ENCODE measurements at regions not wholly inside any gene's neighbourhood (a gene's known extent, or its start where the extent isn't known, plus 50 kb on each side); places are given as distances from the start of the nearest gene placed in this dataset.

- TF ChIP-seq CTCF (IDR thresholded peaks at IDR 0.05; ENCODE audit: borderline replicate concordance, extremely low read depth, insufficient read depth) = no peak
- Histone ChIP-seq H3K4me1 (ENCODE audit: control insufficient read depth in 2 of 3, insufficient read depth in 2 of 3, low read depth in 1 of 3, low read length in 3 of 3) (peaks cover 0 to 20% (median 4%) of the 10 kb centered on the region in 3 donors), H3K9me3 (ENCODE audit: control insufficient read depth in 2 of 3, insufficient read depth in 1 of 3, low read length in 3 of 3) (no peaks in the 10 kb centered on the region), H3K4me3 (ENCODE audit: low read length in 3 of 3) (no peak overlapping the region), H3K36me3 (ENCODE audit: control insufficient read depth in 2 of 3, insufficient read depth in 3 of 3, low read length in 3 of 3) (no peaks in the 10 kb centered on the region), H3K9ac (ENCODE audit: low read length in 3 of 3) (no peak overlapping the region), H3K27me3 (ENCODE audit: control insufficient read depth, insufficient read depth, low read length) (no peaks in the 10 kb centered on the region), H3K27ac (ENCODE audit: low read depth in 2 of 2, low read length in 2 of 2) (no peak overlapping the region)
- FAIRE-seq (no peak), DNase-seq (no peak)
- intact Hi-C loops (cut with DNase I) = no loop called here
Measured at GRCh38 chr5:35488055-35488454, 129.6 kb upstream of the SPEF2 start.

GRCh38 chr5:35487233-35488025 lies 130.2 kb upstream of the SPEF2 start:
- intact Hi-C loops (cut with DNase I) = no loop called here
- FAIRE-seq (no peak), DNase-seq (no peak)
- Histone ChIP-seq H3K27ac (ENCODE audit: low read depth in 2 of 2, low read length in 2 of 2) (no peak overlapping the region), H3K4me3 (ENCODE audit: low read length in 3 of 3) (no peak overlapping the region), H3K9ac (ENCODE audit: low read length in 3 of 3) (no peak overlapping the region), H3K4me1 (ENCODE audit: control insufficient read depth in 2 of 3, insufficient read depth in 2 of 3, low read depth in 1 of 3, low read length in 3 of 3) (peaks cover 4 to 26% (median 4%) of the 10 kb centered on the region in 3 donors), H3K9me3 (ENCODE audit: control insufficient read depth in 2 of 3, insufficient read depth in 1 of 3, low read length in 3 of 3) (no peaks in the 10 kb centered on the region), H3K27me3 (ENCODE audit: control insufficient read depth, insufficient read depth, low read length) (no peaks in the 10 kb centered on the region), H3K36me3 (ENCODE audit: control insufficient read depth in 2 of 3, insufficient read depth in 3 of 3, low read length in 3 of 3) (no peaks in the 10 kb centered on the region)
- no peak for TF ChIP-seq CTCF (IDR thresholded peaks at IDR 0.05; ENCODE audit: borderline replicate concordance, extremely low read depth, insufficient read depth)

GRCh38 chr5:35485487-35485886 lies 132.2 kb upstream of the SPEF2 start:
- FAIRE-seq = no peak
- intact Hi-C loops (cut with DNase I) = no loop called here
- H3K27me3 ChIP-seq (ENCODE audit: control insufficient read depth, insufficient read depth, low read length) = no peaks in the 10 kb centered on the region

More at GRCh38 chr5:35485487-35485886, 132.2 kb upstream of the SPEF2 start:
- TF ChIP-seq CTCF (IDR thresholded peaks at IDR 0.05; ENCODE audit: borderline replicate concordance, extremely low read depth, insufficient read depth) = no peak
- no peak overlapping the region for H3K9ac ChIP-seq (ENCODE audit: low read length in 3 of 3)
- no peak for DNase-seq
- no peak overlapping the region for H3K27ac ChIP-seq (ENCODE audit: low read depth in 2 of 2, low read length in 2 of 2)
- H3K4me3 ChIP-seq (ENCODE audit: low read length in 3 of 3) = no peak overlapping the region
- H3K36me3 ChIP-seq (ENCODE audit: control insufficient read depth in 2 of 3, insufficient read depth in 3 of 3, low read length in 3 of 3) = no peaks in the 10 kb centered on the region
- H3K9me3 ChIP-seq (ENCODE audit: control insufficient read depth in 2 of 3, insufficient read depth in 1 of 3, low read length in 3 of 3) = no peaks in the 10 kb centered on the region
- H3K4me1 ChIP-seq (ENCODE audit: control insufficient read depth in 2 of 3, insufficient read depth in 2 of 3, low read depth in 1 of 3, low read length in 3 of 3) = peaks cover 4 to 31% (median 4%) of the 10 kb centered on the region in 3 donors
